AML-193 (cell line): ENCODE measurements at regions not wholly inside any gene's neighbourhood (a gene's known extent, or its start where the extent isn't known, plus 50 kb on each side); places are given as distances from the start of the nearest gene placed in this dataset.

Experiments
- DNase-seq, 2 experiments: peaks; one replicate each; lab custom pipeline; 2025; lab: John Stamatoyannopoulos, UW

DNA sequence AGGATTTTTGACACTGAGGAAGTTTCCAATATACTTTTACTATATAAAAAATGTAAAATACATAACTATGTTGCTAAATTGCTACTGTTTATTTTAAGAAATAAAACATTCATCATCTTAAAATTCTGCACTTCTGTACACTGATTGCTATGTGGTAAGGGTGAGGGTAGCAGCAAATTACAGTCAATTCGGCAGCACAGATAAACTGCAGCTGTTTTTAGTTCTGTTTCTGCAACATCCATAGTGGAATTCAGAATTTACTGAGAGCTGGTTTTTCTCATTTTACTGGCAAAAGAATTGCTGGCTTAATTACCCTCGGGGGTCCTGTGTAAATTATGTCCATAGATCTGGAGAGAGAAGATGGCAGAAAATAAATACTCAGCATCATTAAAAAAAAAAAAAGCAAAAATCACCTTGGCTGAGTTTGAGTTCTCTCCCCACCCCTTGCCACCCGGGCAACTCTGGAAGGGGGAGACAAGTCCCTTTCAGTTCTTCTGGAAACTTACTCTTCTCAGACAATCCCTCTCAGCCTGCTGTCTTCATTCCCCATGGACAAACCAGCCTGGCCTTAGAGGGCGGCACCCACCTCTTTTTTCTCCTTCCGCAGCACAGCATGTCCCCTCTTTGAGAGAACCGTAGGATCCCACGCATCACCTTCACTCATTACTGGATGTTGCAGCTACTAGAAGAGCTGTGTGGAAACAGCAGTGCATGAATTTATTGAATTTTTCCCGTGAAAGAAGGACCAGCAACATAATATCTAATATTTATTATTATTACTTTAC lies 501.1 kb upstream of the CELF2 start:
- no peak for DNase-seq

DNA sequence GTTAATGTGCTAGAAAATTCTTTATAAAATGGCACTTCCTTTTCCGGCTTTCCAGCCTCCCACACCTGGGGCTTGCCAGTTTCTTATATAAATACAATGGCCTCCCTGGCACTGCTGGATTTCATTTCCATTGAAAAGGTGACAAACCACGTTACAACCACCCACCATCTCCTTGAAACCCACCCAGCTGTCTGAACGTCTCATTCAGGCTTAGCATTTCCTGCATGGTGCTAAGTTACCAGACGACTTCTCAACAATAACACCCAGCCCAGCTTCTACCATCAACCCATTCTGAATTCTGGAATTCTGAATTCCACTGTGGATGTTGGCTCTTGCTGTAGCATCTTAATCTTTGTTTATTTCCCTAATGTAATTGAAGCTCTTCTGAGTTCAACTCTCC lies 499.8 kb upstream of the CELF2 start:
- no peak for DNase-seq

GRCh38 chr10:10519674-10520073 lies 498.0 kb upstream of the CELF2 start:
- no peak for DNase-seq

- DNase-seq = no peak
Observed at GRCh38 chr10:10520491-10521385, 496.9 kb upstream of the CELF2 start.

DNA sequence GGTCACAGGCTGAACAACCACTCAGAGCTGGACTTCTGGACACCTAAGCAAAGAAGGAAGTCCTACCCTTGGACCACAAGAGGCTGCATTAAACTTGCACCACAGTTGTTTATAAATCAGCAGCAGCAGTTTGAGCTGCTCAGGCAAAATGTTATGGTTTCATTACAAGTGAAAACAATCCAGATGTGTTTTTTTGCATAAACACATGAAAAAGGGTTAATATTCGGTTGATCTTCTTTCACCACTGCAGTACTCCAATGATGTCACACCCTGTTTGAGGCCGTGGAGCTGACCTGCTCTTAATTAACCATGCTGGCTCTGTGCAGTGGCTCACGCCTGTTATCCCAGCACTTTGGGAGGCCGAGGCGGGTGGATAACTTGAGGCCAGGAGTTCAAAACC lies 490.8 kb upstream of the CELF2 start:
- no peak for DNase-seq

DNA sequence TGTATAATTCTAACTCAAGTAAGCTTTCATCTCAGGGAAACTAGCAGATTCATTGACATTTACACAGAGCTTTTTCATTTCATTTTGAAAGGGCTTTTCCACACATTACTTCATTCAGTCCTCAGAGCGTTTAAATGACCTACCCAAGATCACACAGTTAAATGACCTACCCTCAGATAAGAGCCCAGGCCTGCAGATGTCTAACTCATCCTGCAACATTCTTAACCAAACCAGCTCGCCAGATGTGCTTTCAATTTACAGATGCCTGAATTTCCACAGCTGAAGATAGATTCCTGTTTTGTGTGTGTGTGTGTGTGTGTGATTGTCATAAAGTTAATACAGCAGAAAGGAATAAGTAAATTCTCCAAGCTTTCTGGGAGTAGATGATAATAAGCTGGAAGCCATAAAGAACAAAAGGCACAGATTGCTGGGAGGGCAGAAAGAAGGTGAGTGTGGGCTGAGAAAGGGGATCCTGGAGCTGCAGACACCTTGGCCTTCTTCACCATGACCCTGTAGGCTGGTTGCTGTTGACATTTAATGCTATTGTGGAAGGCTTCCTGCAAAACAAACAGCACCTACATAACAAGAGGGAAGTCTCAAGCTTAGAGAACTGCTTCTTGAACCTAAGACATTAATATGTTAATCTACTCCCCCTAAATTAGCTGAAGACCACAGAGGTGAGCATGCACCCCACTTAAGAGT lies 489.7 kb upstream of the CELF2 start:
- no peak for DNase-seq

DNA sequence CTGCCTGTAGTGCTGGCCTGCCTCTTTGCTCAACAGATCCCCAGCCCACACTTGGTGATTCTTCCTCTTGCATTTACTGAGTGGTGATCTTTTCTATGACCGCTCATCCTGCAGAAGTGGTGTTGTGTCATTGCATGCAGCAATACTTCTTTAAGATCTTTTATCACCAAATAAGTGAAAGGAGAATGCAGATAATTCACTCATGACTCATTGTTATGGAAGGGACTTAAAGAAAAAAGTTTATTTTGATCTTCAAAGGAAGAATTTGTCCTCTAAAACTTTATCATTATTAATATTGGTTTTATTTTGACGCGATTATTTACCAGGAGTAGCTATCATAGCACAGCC lies 489.1 kb upstream of the CELF2 start:
- no peak for DNase-seq

GRCh38 chr10:10530313-10530712 lies 487.4 kb upstream of the CELF2 start:
- no peak for DNase-seq

DNA sequence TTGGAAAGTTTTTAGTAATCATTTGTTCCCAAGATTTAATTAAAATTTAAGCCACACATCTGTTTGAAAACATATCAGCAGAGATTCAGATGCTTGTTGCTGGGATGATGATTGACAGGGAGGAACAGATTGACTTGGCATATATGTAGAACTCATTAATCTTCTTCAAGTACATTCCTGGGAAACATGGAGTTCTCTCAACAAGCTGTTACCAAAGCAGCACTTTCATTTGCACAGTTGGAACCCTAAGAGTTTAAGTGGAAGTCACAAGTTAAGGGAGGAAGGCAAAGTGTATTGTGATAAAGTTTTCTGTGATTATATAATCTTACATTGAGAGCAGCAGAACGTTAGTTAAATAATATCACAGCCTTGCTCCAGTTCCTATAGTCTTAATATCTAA lies 485.4 kb upstream of the CELF2 start:
- DNase-seq = no peak

DNA sequence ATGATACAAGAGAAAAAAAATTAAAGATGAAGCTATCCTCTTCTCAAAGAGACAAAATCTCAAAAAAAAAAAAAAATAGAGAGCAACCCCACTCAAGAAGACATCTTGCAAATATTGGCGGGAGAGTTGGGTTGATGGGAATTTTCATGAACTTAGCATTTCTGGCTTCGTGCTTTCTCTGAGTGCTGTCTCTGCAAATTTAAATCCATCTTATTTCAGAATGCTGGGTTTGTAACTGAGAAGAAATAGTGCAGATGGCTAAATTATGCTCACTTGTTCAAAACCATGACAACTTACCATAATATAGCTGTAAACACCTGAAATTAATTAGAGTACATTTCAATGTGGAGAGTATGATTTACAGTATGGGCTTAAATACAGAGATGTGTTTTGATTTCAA lies 484.8 kb upstream of the CELF2 start:
- no peak for DNase-seq

- no peak for DNase-seq
Observed at GRCh38 chr10:10533437-10533836, 484.2 kb upstream of the CELF2 start.

DNA sequence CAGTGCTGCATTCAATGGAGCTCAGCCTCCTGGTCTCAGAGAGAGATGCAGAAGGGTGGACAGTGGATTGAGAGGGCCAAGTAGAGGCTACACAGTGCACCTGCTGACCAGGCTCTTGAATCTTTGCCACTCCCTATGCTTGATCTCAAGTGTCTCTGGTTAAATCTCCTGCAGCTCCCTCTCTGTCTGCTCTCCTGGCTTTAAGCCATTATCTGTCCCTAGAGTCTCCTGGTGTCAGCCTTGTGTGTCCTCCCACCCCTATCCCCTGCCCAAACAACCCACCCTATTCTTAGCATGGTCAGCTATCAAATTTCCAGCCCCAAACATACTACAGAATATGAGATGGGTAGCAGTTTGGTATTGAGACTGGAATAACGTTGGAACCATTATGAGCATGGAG lies 479.3 kb upstream of the CELF2 start:
- no peak for DNase-seq

- DNase-seq = no peak
Observed at GRCh38 chr10:10540398-10540797, 477.3 kb upstream of the CELF2 start.

DNA sequence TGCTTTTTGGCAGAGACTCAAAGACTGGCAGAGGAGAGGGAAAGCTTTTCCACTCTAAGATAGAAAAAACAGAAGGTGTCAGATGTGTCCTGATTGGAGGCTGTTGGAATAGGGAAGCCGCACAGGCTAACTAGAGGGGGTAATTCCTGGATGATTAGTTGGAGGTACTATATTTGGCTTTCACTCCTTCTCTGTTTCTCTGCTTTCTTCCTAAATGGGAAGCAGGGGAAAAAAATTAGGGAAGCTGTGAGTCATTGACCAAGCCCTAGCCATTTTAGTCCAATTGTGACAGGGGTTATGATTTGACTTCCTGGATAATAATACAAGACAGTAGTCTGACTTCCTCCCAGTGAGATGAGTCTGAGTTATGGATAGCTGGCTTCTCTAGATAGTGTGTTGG lies 475.2 kb upstream of the CELF2 start:
- DNase-seq = no peak

GRCh38 chr10:10544890-10545289 lies 472.8 kb upstream of the CELF2 start:
- DNase-seq = no peak

- no peak for DNase-seq
Observed at GRCh38 chr10:10545771-10546170, 471.9 kb upstream of the CELF2 start.

DNA sequence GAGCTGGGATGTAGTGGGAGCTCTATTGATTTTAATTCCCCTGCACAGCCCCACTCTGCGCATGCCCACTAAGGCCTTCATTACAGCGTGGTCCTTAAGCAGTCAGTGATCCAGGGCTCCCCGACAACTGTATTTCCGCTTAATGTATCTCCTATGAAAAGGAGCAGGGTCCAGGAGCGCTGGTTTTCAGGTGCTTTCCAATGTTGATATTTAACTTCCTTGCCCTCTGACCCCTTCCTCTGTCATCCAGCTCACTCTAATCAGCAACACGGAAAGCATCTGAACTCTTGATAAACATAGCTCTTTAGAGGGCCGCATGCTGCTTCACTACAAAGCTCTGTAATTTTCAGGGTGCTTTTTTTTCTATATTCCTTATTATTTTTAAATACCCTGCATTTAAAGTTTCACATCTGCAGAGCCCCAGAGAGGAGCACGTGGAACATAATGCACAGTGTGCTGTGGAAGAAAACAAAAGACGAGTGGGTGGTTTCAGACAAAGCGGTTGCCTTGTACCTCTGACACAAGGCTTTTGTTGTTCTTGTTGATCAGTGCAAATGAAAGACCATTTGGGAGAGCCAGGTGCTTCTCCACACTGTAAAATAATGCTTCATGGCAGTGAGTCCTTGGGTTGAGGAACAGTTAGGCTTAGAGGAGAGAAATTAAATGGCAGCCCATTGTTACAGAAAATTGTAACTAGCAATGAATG lies 465.9 kb upstream of the CELF2 start:
- no peak for DNase-seq

- no peak for DNase-seq
Observed at GRCh38 chr10:10552948-10553347, 464.7 kb upstream of the CELF2 start.

DNA sequence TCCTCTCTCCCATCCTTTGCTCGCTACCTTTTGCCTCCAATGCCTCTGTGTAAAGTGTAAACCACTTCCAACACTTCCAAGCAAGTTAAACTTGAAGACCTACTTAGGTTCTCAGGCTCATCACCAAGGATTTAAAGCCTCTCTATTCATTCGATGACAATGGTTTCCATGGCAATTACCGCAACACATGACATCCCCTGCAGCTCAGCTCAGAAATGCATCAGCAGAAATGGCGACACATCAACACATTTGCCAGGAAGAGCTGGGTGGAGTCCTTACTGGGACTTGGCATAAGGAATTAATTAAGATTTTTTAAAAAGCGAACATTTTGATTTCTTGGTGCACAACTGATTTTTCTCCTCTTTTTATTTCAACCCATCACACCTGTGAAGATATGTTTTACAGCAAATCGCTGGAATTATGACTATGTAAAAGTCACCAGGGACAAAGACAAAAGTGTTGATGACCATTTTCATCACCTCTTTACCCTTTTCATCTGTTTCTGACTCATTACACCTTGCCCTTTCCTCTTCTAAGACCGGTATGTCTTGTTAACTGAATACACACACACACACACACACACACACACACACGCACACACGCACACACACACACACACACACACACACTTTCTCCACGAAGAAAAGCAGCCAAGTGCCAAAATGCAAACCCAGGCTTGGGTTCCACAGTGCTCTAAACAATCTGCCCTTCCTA lies 453.4 kb upstream of the CELF2 start:
- no peak for DNase-seq

DNA sequence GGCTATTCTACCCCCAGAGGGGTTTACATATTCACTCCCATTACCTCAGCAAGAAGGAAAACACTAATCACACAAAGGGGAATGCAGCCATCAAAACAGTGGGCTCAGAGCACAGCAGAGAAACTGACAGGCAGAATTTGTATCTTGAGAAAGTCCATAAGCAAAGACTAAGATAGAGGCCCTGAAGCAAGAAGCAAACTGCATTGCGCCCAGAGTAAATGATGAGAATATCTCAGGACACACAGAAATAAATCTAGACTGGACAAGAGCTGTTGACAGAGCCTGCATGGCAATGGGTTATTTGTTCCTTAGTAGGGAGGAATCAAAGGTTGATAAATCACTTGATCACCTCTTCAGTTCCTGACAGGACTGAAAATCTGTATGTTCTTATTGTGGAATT lies 440.7 kb upstream of the CELF2 start:
- no peak for DNase-seq

DNA sequence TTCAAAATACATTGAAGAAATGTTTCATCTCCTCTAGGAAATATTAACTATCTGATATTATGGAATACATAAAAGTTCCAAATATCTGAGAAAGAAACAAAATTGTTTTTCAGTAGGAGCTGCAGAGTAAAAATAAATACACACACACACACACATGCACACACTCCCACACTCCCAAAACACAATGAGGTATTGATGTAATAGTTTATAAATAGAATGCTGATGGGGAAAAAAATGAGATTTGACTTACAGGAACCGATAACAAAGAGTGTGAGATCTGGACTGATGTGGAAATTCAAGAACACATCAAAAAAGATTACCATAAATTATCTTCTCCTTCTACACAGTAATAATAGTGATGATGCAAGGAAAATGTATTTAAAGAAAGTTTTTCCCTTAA lies 438.0 kb upstream of the CELF2 start:
- no peak for DNase-seq

GRCh38 chr10:10584161-10584560 lies 433.5 kb upstream of the CELF2 start:
- no peak for DNase-seq
